CD4-positive, alpha-beta T cell treated with Interleukin-17A for 4 hours (primary cell): ENCODE measurements at regions not wholly inside any gene's neighbourhood (a gene's known extent, or its start where the extent isn't known, plus 50 kb on each side); places are given as distances from the start of the nearest gene placed in this dataset.
A peak's percentile ranks its signal among the peaks of the same experiment; 100 is the strongest.

ENCODE experiments used
- DNase-seq: peaks from one replicate; pipeline ENCODE4 v3.0.0-alpha.2; 2020; ENCODE audit warnings: mixed read lengths

DNA sequence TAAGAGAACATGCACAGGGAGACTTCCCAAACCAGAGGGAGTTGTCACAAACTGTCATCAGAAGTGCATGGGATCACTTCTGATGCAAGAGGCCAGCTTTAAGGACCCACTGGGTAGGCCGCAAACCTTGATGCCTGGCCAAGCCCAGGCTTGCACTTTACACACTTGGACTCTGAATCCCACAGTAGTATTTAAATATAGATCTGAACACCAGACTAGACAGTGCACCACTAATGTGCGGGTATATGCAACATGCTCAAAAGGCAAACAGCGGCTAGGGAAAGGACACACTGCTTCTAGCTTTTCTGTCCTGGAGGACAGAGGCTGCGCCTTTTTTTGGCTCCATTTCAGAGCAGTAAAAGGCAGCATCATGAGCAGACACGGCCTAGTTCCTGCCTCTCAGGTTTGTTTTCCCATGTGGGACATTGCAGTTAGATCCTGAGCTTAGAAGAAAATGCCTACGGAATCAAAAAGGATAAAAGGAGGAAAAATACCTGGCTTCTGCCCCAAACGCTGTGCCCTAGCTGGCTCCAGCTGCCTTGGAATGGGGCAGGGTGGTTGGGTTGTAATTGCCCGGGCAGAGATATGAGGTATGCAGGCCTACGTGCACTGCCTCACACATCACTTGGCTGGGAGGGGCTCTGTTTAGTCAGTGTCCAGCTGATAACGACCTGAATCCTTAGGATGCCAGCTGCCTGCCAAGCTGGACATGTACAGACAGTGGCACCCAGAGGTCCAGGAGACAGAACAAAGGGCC is 84.5 kb upstream of the EGLN3 start:
- no peak for DNase-seq

DNA sequence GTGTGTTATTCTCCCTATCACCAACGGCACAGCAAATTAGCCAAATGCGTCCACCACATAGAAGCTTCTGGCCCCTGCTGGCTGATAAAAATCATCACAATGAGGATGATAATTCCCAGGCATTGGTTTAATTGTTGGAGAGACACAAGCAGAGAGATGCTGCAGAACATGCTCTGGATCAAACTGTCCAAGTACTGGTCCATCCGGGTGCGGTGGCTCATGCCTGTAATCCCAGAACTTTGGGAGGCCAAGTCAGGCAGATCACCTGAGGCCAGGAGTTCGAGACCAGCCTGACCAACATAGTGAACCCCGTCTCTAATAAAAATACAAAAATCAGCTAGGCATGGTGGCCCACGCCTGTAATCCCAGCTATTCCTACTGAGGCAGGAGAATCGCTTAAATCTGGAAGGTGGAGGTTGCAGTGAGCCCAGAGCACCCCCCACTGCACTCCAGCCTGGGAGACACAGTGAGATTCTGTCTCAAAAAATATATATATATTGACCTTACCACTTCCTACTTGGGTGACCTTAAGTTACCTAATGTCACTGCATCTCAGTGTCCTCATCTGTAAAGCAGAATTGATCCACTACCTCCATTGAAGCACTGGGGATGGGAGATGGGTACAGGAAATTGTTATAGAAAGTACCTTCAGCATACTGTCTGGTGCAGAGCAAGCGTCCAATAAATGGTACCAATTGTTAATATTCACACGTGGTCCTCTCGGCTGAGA is 83.7 kb upstream of the EGLN3 start:
- DNase-seq = no peak

DNA sequence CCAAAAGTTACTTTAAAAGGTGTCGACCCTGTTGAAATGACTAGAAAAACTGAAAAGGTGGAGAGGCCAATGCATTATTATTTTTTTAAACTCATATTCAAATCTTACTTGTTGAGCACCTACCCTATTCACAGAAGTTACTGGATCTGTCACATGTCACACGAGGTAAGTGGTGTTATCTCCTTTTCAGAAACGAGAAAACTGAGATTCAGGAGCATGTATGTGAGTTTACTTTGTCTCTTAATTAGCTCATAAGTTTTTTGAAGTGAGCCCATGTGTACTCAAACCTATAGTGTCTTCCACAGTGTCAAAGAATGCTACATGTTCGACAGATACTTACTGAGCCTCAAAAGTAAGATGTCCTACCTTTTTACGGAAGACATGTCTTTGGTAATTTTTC is 81.8 kb upstream of the EGLN3 start:
- DNase-seq = no peak

DNA sequence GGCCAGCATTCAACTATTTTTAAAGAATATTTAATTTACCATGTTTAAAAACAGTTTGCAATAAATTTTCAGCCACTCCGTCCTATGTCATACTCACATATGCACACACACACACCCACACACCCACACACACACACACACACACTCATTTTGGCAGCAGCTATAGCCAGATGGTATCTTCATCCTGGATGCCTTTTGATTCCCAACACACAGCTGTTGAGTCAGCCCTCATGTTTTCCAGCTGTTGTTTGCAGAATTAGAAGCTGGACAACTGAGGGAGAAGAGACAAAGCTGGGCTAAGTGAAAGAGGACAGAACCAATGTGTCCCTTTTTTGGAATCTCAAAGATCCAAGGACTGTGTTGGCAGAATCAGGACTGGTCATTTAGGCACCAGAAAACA is 80.0 kb upstream of the EGLN3 start:
- no peak for DNase-seq

DNA sequence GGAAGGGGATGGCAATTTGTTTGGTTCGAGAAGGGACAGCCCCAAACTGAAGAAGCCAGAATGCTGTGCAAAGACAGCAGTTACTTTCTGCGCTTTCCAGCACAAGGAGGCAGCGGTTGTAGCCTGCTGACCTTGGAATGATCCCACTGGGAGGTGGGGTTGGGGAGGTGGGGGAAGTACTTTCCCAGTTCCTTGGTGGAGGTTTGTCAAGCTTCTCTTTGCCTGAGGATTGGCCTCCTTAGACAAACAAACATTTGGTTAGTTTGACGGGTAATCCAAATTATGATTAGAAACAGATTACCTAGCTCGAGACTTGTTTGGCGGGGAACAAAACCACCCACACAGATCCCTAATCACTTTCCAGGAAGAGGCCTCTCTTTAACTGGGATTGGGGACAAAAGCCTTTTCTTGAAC is 79.1 kb upstream of the EGLN3 start:
- DNase-seq = no peak

DNA sequence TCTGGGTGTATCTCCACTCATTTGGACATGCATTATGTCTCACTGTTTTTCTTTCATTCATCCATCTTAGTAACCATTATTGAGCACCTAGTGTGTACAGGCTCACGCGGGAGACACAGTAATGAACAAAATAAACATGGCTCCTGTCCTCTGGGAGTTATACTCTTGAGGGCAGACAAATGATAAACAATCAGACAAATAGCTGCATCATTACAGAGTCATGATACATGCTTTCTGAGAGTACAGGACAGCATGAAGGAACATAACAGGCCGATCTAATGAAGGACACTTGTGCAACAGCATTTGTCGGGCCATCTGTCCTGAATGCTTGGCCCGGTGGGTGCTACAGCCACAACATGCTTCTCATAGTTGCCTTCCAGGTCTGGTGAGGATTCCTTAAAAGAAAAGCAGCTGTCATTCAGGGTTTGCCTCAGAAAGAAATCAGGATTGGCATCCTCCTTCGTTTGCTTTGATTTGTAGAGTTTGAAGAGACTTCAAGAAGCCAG is 77.2 kb upstream of the EGLN3 start:
- no peak for DNase-seq

DNA sequence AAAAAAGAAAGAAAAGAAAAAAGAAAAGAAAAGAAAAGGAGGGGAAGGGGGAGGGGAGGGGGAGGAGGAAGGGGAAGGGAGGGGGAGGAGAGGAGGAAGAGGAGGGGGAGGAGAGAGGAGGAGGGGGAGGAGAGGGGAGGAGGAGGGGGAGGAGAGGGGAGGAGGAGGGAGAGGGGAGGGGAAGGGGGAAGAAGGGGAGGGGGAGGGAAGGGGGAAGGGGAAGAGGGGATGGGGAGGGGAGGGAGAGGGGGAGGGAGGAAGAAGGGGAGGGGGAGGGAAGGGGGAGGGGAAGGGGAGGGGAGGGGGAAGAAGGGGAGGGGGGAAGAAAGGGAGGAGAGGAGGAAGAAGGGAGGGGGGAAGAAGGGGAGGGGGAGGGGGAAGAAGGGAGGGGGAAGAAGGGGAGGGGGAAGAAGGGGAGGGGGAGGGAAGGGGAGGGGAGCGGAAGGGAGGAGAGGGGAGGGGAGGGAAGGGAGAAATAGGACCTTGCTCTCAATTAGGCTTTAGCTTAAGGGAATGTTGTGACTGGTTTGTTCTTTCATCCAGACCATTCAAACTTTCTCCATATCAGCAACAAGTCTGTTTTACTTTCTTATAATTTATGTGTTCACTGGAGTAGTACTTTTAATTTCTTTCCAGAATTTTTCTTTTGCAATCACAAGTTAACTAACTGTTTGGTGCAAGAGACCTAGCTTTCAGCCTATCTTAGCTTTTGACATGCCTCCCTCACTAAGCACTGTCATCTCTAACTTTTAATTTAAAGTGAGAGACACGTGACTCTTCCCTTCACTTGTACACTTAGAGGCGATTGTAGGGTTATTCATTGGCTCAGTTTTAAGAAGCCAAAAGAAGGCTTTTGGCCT is 76.5 kb upstream of the EGLN3 start:
- DNase-seq = no peak

DNA sequence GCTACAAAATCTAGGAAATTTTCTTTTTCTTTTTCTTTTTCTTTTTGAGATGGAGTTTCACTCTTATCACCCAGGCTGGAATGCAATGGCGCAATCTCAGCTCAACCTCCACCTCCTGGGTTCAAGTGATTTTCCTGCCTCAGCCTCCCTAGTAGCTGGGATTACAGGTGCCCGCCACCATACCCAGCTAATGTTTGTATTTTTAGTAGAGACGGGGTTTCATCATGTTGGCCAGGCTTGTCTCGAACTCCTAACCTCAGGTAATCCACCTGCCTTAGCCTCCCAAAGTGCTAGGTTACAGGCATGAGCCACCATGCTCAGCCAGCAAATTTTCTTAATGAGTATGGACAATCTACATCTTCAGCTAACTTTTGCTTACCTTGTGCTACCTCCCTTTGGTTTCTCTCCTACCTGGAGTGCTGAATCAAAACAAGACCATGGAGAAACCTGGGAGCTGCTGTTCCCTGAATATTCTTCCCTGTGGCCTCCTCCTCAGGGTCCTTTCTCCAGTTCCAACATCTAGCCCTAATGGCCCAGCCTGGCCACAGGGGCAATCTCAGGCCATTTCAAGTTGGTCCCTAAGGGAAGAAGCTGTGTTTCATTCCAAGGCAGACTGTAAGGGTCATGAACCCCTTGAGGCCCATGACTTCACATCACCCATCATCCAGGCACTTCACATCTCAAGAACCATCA is 74.6 kb upstream of the EGLN3 start:
- DNase-seq = no peak

DNA sequence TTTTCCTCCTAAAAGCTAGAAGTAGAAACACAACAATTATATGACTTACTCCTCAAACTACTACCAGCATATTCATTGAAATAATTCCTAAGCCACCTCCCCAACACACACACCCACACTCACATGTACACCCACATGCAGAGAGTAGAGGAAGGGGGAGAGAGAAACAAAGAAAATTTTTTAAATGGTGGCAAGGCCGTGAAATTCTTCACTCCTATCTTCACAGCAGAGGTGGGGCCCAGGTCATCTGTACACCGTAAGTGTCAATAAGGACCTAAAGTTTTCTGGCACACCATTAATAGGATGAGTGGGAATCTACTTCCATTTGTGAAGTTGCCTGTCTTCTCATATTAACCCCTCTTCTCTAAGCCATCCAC is 73.9 kb upstream of the EGLN3 start:
- DNase-seq = no peak

DNA sequence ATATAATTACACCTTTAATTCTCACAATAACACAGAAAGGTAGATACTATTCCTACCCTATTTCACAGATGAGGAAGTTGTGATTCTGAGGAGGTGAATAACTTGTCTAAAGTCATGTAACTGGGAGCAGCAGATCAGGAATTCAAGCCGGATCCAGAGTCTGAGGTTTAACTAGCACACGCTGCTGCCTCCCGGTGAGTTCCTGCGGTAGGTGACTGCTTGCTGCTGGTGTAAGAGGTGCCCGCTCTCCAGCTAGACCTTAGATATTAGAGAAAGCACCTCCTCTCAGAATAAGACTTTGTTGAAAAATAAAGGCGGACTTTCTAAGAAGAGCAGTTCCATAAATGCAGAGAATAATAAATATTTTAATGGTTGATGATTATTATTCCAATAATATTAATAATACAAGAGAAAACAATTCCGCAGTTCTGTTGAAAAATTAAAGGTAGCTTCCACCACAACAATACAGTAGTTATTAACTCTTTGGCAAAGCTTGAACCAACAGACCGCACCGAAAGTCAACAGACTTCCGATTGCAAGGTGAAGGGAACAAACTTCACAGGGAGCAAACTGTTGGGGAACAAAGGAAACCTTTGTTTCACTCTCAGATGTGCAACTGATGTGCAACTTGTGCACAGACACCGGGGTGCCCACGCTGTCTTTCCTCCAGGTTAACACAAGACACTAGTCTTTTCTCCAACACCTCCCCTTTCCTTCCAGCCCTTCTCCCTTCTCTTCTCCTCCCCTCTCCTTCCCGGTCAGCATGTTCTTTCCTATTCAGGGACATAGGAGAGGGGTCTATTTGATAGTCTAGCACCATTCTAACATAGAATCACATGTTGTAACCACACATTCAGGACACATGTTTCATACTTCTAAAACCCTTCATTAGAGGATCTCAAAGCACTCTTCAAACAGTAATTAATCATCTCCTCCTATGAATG is 73.2 kb upstream of the EGLN3 start:
- DNase-seq = no peak

DNA sequence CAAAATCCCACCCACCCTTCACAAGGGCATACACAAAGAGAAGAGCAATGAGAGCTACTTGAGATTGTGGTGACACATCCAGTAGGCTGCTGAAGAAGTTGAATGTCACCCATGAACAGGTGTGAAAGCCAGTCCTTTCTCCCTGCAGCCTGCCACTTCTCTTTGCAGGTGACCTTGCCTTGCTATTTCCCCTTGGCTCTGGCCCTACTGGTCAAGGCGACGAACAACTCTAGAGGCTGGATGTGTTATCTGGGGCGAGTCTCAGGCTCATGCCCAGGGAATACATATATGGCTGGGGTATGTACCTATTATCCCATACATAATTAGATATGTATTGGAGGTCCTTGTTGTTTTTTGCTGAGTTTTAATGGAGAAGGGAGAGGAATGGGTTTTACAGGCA is 70.2 kb upstream of the EGLN3 start:
- no peak for DNase-seq

DNA sequence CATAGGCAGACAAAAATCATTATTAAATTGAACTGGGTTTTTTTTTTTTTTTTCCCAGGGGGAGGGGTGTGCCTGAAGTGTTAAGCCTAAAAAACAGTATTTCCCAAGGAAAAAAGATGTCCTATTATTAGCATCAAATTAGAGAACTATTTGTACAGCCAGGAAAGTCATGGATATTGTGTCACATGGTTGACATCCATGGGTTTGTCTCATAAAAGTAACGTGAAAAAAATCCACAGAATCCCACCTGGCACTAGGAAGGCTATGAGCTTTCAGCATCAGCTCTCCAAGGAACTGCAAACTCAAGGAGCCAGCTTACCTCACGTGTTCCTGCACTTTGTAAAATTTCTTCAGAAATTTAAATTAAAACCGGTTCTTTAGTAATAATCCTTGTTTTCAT is 69.1 kb upstream of the EGLN3 start:
- no peak for DNase-seq

DNA sequence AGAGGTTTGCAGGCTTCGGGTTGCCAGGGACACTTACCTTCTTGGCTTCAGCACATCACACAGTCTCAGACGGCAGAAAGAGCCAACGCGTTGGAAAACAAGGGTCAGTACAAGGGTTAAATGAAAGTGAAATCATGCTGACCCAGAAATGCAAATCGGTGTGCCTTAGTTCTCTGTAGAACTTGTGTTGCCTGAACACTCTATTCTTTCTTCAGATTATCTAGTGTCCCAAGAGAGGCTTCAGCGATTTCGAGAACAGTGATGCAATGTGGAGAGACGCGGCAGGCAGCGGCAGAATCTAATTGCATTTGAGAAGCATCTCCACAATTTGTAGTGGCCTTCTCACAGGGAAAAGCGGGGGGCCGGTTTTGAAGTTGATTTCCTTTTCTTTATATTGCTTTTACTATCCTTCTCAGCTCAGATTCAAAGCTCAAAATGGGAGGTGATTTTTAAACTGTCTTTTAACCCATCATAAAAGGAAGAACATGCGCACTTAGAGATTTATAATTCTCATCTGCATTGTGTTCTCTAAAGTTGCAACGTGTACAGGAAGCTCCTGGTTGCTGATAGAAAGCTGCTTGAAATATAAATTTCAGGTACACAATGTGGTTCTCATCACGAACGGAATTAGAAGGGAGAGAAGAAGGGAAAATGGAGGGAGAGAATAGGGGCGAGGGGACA is 67.8 kb upstream of the EGLN3 start:
- DNase-seq = peak; percentile 20

DNA sequence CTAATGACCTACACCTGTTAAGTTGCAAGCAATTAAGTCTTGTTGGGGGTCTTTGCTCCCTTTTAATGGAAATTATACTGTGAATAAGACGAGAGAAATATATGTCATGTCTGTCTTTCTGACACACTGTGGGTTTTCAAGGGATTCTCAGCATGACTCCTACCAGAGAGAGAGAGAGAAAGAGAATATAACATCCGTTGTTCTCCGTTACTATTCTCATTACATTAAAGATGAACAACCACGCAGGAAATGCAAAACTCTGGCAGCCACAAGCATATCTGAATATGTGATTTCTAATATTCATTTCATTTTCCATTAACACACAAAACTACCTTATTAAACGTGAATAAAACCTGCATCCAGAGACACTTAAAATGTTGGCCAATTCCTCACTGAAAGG is 67.3 kb upstream of the EGLN3 start:
- no peak for DNase-seq

DNA sequence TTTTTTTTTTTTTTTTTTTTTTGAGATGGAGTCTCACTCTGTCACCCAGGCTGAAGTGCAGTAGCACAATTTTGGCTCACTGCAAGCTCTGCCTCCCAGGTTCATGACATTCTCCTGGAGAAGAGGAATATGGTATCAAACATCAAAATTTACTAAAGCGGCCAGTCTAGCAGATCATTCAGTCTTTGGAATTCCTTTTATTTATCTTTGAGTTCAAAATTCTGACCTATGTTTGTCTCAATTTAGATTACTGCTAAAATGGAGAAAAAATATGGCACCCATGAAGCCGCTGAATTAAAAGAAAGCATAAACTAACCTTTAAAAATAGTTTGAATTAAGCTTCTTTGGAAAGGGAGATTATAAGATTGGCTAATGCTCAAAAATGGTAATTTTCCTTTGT is 64.5 kb upstream of the EGLN3 start:
- DNase-seq = no peak

DNA sequence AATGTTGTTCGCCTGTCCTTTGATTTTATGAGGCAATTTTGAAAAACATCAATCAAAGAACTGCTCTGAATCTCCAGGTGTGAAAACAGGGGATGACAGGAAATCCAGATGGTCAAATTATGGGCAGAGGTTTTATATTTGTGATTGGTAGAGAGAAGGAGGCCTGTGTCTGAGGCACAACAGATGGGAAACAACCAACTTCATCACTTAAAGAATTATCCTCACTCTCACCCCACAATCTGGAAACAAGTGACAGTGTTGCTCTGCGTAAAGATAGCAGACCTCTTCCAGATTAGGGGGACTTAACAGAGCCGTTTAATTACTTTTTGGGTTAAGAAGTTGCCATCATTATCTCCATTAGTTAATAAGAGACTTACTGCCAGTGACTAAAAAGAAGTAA is 64.1 kb upstream of the EGLN3 start:
- no peak for DNase-seq

DNA sequence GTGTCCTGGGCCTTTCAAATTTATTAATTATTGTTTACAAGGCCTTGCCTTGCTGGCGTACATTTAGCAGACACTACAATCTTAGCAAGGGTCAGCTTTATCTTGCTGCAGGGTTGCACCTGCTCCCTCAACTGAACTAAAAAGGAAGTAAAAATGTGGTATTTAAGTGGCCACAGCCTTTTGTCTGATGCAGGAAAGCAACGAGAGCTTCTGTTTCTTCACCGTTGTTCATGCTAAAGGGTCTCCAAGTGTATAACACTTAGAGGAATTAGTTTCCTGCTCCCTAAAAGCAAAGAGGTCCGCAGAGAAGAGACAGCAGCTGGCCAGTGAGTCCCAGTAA is 62.8 kb upstream of the EGLN3 start:
- no peak for DNase-seq

DNA sequence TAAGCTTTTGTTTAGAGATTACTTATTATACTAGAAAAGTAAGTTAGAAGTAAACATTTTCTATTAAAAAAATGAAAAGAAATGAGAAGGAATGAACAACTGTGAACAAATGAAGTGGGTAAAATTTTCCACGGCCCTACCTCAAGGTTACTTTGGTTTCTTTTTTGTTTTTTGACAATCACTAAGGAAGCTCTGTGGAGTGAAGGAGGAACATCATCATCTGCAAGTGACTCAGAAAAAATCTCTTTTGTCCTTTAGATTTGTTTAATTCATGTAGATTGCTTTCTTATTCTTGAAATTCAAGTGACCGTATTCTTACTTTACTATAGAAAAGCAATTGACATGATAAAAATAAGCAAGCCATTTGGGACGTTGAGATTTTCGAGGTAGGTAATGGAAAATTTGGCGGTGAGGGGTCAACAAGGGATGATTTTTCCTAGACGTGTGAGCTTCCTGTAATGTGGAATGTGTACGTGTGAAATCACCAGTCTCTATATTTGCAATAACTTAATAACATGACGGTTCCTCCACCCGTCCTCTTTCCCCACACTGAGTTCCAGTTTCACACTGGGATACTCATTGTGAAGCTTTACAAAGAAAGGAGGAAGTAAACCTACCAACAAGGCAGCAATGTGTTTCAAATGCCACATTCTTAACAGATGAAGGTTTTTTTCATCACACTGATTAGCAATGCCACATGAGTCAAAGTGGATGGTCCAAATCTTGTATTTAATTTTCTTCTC is 62.3 kb upstream of the EGLN3 start:
- no peak for DNase-seq

DNA sequence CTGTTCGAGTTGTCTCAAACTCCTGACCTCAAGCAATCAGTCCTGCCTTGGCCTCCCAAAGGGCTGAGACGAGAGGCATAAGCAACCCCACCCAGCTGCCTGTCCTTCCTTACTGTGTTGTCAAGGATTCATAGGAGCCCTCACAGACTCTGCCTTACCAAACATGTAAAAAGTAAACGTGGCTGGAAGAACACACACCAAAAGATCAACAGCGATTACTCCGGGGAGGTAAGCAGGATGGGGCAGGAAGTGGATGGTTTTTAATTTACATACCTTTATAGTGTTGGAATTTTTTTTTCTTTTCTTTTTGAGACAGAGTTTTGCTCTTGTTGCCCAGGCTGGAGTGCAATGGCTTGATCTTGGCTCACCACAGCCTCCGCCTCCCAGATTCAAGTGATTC is 61.5 kb upstream of the EGLN3 start:
- DNase-seq = no peak

DNA sequence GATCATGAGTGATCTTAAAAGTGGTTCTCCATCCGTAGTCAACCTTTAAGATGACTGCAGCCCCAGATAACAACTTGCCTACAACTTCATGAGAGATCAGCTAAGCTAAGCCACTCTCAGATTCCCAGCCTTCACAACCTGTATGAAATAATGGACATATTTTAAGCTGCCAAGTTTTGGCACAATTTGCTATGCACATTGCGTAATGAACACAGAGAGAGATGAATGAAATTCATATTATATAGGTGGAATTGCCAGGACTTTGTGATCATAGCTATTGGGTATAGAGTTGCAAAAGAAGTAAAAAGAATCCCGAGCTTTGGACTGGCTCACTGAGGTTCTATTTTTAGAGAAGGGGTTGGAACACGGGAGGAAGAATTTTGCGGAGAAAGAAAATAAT is 59.1 kb upstream of the EGLN3 start:
- no peak for DNase-seq

DNA sequence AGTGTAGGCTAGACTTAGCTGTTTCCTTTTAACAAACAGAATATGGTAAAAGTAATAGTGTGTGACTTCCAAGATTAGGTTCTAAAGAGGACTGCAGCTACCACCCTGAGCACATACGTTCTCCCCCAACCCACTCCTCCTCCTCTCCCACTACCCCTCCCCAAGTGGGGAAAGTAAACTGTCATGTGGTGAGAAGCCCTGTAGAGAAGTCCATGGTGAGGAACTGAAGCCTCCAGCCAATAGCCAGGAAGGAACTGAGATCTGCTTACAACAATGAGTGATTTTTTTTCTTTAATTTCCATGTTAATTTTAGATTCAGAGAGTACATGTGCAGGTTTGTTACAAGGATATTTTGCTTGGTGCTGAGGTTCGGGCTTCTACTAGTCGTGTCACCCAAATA is 57.0 kb upstream of the EGLN3 start:
- DNase-seq = no peak
